ENCODE measurements at regions not wholly inside any gene's neighbourhood (a gene's known extent, or its start where the extent isn't known, plus 50 kb on each side); places are given as distances from the start of the nearest gene placed in this dataset.

- no peak overlapping the region for H3K4me3 ChIP-seq
- H3K27ac ChIP-seq, result no peak overlapping the region
- no peaks in the 10 kb centered on the region for H3K9me3 ChIP-seq
- ATAC-seq, result no peak
- no peak for DNase-seq
- TF ChIP-seq CTCF (IDR thresholded peaks at IDR 0.05), result no peak
- H3K4me1 ChIP-seq, result no peaks in the 10 kb centered on the region
- H3K36me3 ChIP-seq (ENCODE audit: insufficient read depth in 1 of 2, low read depth in 1 of 2), result no peaks in the 10 kb centered on the region
- H3K27me3 ChIP-seq (ENCODE audit: insufficient read depth in 3 of 3, low read length in 2 of 3), result no peaks in the 10 kb centered on the region
- 62 to 67% (median 64%) methylated on average over 3 of the region's 3 CpGs for WGBS, 3 donors
- intact Hi-C loops (cut with DNase I), result no loop called here
Measured at GRCh38 chr4:175929932-175930331, 117.9 kb upstream of the GPM6A start.

GRCh38 chr4:175930471-175930870, 118.4 kb upstream of the GPM6A start:
- intact Hi-C loops (cut with DNase I), result no loop called here
- Histone ChIP-seq H3K4me3 (no peak overlapping the region), H3K36me3 (ENCODE audit: insufficient read depth in 1 of 2, low read depth in 1 of 2) (no peaks in the 10 kb centered on the region), H3K27ac (no peak overlapping the region), H3K4me1 (no peaks in the 10 kb centered on the region), H3K9me3 (no peaks in the 10 kb centered on the region), H3K27me3 (ENCODE audit: insufficient read depth in 3 of 3, low read length in 2 of 3) (no peaks in the 10 kb centered on the region)
- no peak for TF ChIP-seq CTCF (IDR thresholded peaks at IDR 0.05)
- DNase-seq, result no peak
- no peak for ATAC-seq

GRCh38 chr4:175932116-175932515, 120.1 kb upstream of the GPM6A start:
- intact Hi-C loops (cut with DNase I), result no loop called here
- no peak for TF ChIP-seq CTCF (IDR thresholded peaks at IDR 0.05)
- Histone ChIP-seq H3K9me3 (no peaks in the 10 kb centered on the region), H3K27me3 (ENCODE audit: insufficient read depth in 3 of 3, low read length in 2 of 3) (no peaks in the 10 kb centered on the region), H3K4me1 (no peaks in the 10 kb centered on the region), H3K4me3 (no peak overlapping the region), H3K27ac (no peak overlapping the region), H3K36me3 (ENCODE audit: insufficient read depth in 1 of 2, low read depth in 1 of 2) (no peaks in the 10 kb centered on the region)
- DNase-seq (no peak), ATAC-seq (no peak)
- 95 to 97% (median 96%) methylated on average over 9 of the region's 9 CpGs for WGBS, 3 donors

GRCh38 chr4:175934506-175934905, 122.4 kb upstream of the GPM6A start:
- H3K4me3 ChIP-seq, result no peak overlapping the region
- ATAC-seq (no peak), DNase-seq (no peak)
- H3K36me3 ChIP-seq (ENCODE audit: insufficient read depth in 1 of 2, low read depth in 1 of 2), result no peaks in the 10 kb centered on the region
- TF ChIP-seq CTCF (IDR thresholded peaks at IDR 0.05), result no peak
- no peak overlapping the region for H3K27ac ChIP-seq
- intact Hi-C loops (cut with DNase I), result no loop called here
- H3K27me3 ChIP-seq (ENCODE audit: insufficient read depth in 3 of 3, low read length in 2 of 3), result no peaks in the 10 kb centered on the region
- no peaks in the 10 kb centered on the region for H3K9me3 ChIP-seq
- H3K4me1 ChIP-seq, result no peaks in the 10 kb centered on the region
- 65 to 73% (median 70%) methylated on average over 3 of the region's 3 CpGs for WGBS, 3 donors

- no peaks in the 10 kb centered on the region for H3K9me3 ChIP-seq
- no peak for DNase-seq
- no peak overlapping the region for H3K27ac ChIP-seq
- no peak for ATAC-seq
- intact Hi-C loops (cut with DNase I), result no loop called here
- H3K36me3 ChIP-seq (ENCODE audit: insufficient read depth in 1 of 2, low read depth in 1 of 2), result no peaks in the 10 kb centered on the region
- H3K27me3 ChIP-seq (ENCODE audit: insufficient read depth in 3 of 3, low read length in 2 of 3), result no peaks in the 10 kb centered on the region
- TF ChIP-seq CTCF (IDR thresholded peaks at IDR 0.05), result no peak
- no peak overlapping the region for H3K4me3 ChIP-seq
- no peaks in the 10 kb centered on the region for H3K4me1 ChIP-seq
Measured at GRCh38 chr4:175935016-175935661, 123.1 kb upstream of the GPM6A start.
